SK-N-MC (cell line): ENCODE measurements at regions not wholly inside any gene's neighbourhood (a gene's known extent, or its start where the extent isn't known, plus 50 kb on each side); places are given as distances from the start of the nearest gene placed in this dataset.

Source experiments
- DNase-seq: peaks from one replicate; pipeline ENCODE4 v3.0.0-alpha.2; 2011; ENCODE audit warnings: low read depth, low spot score
- H3K27ac ChIP-seq: fragments of 200-600 bp; sonication (generic); 2 replicates; pipeline ENCODE4 v1.5.1; 2016; ENCODE audit warnings: mixed run types
- H3K36me3 ChIP-seq: fragments of 200-600 bp; sonication (generic); 2 replicates; pipeline ENCODE4 v1.6.1; 2017; ENCODE audit warnings: antibody characterized with exemption, low read length, mixed read lengths; ENCODE audit not compliant: insufficient read depth
- H3K4me3 ChIP-seq: fragments of 200-600 bp; sonication (generic); 2 replicates; pipeline ENCODE4 v1.5.1; 2016
- H3K9ac ChIP-seq: fragments of 200-600 bp; sonication (generic); 2 replicates; pipeline ENCODE4 v1.8.0; 2017; ENCODE audit warnings: mixed run types, mixed read lengths; ENCODE audit not compliant: insufficient read length
- H3K9me3 ChIP-seq: fragments of 200-600 bp; sonication (generic); 2 replicates; pipeline ENCODE4 v1.6.1; 2017; ENCODE audit warnings: low read depth, mild to moderate bottlenecking, antibody characterized with exemption, low read length, moderate library complexity, mixed read lengths
- EZH2 ChIP-seq: fragments of 200-600 bp; sonication (generic); IDR thresholded peaks from one replicate; pipeline ENCODE4 v1.6.1; 2017; ENCODE audit warnings: antibody characterized with exemption
- FOXP2 ChIP-seq: optimal IDR thresholded peaks from 2 replicates; pipeline ENCODE3; 2011; ENCODE audit warnings: mild to moderate bottlenecking, moderate library complexity; ENCODE audit not compliant: insufficient read depth; ENCODE audit errors: extremely low read length, control extremely low read depth
- POLR2AphosphoS5 ChIP-seq: IDR thresholded peaks from 2 replicates; pipeline ENCODE4 v1.6.1; 2012; ENCODE audit warnings: mild to moderate bottlenecking, low read depth, low read length, borderline replicate concordance

- no peak overlapping the region for H3K4me3 ChIP-seq
- TF ChIP-seq POLR2AphosphoS5 (no peak), EZH2 (no peak), FOXP2 (no peak)
- no peak for DNase-seq
- no peak overlapping the region for H3K9ac ChIP-seq
- H3K27ac ChIP-seq, result no peak overlapping the region
- no peaks in the 10 kb centered on the region for H3K9me3 ChIP-seq
- H3K36me3 ChIP-seq, result no peaks in the 10 kb centered on the region
Measured at GRCh38 chr1:235015291-235015985, 113.2 kb downstream of the TOMM20 start.

DNA sequence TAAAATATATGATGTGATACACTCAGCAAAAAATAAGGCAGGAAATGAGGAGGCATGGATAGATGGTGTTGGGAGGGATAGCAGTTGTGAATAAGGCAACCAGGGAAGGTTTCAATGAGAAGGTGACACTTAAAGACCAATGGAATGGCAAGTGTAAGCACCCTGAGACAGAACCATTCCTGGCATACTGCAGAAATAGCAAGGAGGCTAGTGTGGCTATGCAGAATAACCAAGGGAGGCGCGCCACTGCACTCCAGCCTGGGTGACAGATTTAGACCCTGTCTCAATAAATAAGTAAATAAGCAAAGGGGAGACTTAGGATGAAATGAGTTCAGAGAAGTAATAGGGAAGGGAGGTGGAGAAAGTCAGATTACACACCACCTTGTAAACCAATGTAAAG is 113.9 kb downstream of the TOMM20 start:
- DNase-seq, result no peak
- no peak for TF ChIP-seq EZH2
- TF ChIP-seq POLR2AphosphoS5, result no peak
- TF ChIP-seq FOXP2, result no peak
- Histone ChIP-seq H3K4me3 (no peak overlapping the region), H3K9ac (no peak overlapping the region), H3K9me3 (no peaks in the 10 kb centered on the region), H3K36me3 (no peaks in the 10 kb centered on the region), H3K27ac (no peak overlapping the region)

DNA sequence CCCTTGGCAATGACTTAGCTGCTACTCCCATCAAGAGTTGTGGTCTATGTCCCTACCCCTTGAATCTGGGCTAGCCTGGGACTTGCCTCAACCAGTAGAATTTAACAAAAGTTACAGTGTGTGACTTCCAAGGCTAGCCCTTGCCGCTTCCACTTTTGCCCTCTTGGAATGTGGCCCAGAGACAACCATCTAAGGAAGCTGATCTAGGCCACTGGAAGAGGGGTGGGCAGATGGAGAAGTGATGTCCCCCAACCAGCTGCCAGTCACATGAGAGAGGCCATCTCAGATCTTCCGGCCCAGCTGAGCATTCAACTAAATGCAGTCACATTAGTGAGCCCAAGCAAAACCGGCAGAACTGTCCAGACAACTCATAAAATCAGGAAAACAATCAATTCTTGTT is 115.1 kb downstream of the TOMM20 start:
- Histone ChIP-seq H3K9ac (no peak overlapping the region), H3K36me3 (no peaks in the 10 kb centered on the region), H3K9me3 (no peaks in the 10 kb centered on the region), H3K27ac (no peak overlapping the region), H3K4me3 (no peak overlapping the region)
- TF ChIP-seq FOXP2 (no peak), POLR2AphosphoS5 (no peak), EZH2 (no peak)
- no peak for DNase-seq

GRCh38 chr1:235012436-235013210 is 116.0 kb downstream of the TOMM20 start:
- DNase-seq, result no peak
- Histone ChIP-seq H3K4me3 (no peak overlapping the region), H3K36me3 (no peaks in the 10 kb centered on the region), H3K9ac (no peak overlapping the region), H3K27ac (no peak overlapping the region), H3K9me3 (no peaks in the 10 kb centered on the region)
- TF ChIP-seq POLR2AphosphoS5 (no peak), FOXP2 (no peak), EZH2 (no peak)

GRCh38 chr1:235011599-235012435 is 116.8 kb downstream of the TOMM20 start:
- H3K36me3 ChIP-seq, result no peaks in the 10 kb centered on the region
- no peak for TF ChIP-seq FOXP2
- TF ChIP-seq EZH2, result no peak
- TF ChIP-seq POLR2AphosphoS5, result no peak
- H3K4me3 ChIP-seq, result no peak overlapping the region
- H3K27ac ChIP-seq, result no peak overlapping the region
- H3K9ac ChIP-seq, result no peak overlapping the region
- H3K9me3 ChIP-seq, result no peaks in the 10 kb centered on the region
- DNase-seq, result no peak

DNA sequence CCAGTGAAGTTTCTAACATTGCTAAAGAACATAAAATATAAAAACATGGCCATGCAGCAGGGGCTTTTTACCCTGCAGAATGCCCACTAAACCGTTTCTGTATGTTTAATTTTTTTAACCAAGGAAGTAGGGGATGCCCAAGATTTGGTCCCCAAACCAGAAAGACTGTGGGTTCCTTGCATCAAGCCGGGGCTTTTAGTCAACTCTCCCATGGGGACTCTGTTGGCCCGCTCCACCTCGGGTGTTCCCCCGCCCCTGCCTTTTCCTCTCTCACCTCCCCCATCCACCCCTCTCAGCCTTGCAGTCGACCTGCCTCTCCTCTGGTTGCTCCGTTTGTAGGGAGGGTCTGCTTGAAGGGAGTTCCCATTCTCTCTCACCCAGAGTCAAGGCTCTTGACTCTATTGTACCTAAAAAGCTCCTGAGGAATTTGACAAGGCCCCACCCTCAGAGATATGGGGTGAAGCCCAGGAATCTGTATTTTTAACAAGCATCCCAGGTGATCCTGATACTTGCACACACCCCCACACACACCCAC is 117.5 kb downstream of the TOMM20 start:
- no peak overlapping the region for H3K9ac ChIP-seq
- TF ChIP-seq POLR2AphosphoS5 (no peak), EZH2 (no peak), FOXP2 (no peak)
- no peak overlapping the region for H3K4me3 ChIP-seq
- H3K9me3 ChIP-seq, result no peaks in the 10 kb centered on the region
- H3K27ac ChIP-seq, result no peak overlapping the region
- no peaks in the 10 kb centered on the region for H3K36me3 ChIP-seq
- DNase-seq, result no peak

GRCh38 chr1:235009561-235010306 is 118.9 kb downstream of the TOMM20 start:
- Histone ChIP-seq H3K36me3 (no peaks in the 10 kb centered on the region), H3K27ac (no peak overlapping the region), H3K4me3 (no peak overlapping the region), H3K9me3 (no peaks in the 10 kb centered on the region), H3K9ac (no peak overlapping the region)
- no peak for DNase-seq
- TF ChIP-seq FOXP2, result no peak
- TF ChIP-seq POLR2AphosphoS5, result no peak
- TF ChIP-seq EZH2, result no peak

DNA sequence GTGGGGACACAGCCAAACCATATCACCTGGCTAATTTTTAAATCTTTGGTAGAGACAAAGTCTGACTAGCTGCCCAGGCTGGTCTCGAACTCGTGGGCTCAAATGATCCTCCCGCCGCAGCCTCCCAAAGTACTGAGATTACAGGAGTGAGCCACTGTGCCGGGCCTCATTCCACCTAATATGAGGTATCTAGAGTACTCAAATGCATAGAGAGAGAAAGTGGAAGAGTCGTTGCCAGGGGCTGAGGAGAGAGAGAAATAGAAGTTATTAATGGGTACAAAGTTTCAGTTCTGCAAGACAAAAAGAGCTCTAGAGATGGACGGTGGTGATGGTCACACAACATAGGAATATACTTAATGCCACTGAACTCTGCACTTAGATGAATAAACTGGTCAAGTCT is 119.6 kb downstream of the TOMM20 start:
- H3K36me3 ChIP-seq, result no peaks in the 10 kb centered on the region
- H3K9ac ChIP-seq, result no peak overlapping the region
- no peak overlapping the region for H3K4me3 ChIP-seq
- no peaks in the 10 kb centered on the region for H3K9me3 ChIP-seq
- no peak for DNase-seq
- TF ChIP-seq FOXP2 (no peak), EZH2 (no peak), POLR2AphosphoS5 (no peak)
- no peak overlapping the region for H3K27ac ChIP-seq
